ENCODE measurements at regions not wholly inside any gene's neighbourhood (a gene's known extent, or its start where the extent isn't known, plus 50 kb on each side); places are given as distances from the start of the nearest gene placed in this dataset.

GRCh38 chr3:18044971-18045880 lies 302.8 kb upstream of the TBC1D5 start:
- DNase-seq: no peak
- H3K27me3 Mint-ChIP-seq: no peaks in the 10 kb centered on the region
- H3K9me3 Mint-ChIP-seq: peaks cover 2% of the 10 kb centered on the region
- POLR2A ChIA-PET: no interaction called here
- ATAC-seq (ENCODE audit: low read depth): no peak
- H3K36me3 Mint-ChIP-seq: peaks cover 1% of the 10 kb centered on the region
- no peak overlapping the region for H3K27ac Mint-ChIP-seq
- no peak overlapping the region for H3K4me3 Mint-ChIP-seq
- no peaks in the 10 kb centered on the region for H3K4me1 Mint-ChIP-seq

DNA sequence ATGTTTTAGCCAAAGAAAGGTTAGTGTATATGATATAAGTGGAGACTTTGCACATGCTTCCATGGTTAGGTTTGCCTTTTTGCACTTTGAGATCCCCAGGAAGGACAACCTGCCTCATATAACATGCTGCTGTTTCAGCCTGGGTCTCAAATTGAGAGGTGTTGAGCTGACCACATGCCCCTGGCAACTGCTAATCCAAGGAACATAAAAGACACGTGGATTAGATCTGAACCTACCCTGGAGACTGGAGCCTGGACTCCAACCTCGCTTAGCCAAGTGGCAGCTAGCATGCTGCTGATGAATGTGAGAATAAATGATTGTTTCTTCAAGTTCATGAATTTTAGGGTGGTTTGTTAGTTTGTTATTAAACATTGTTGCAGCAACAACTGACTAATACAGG lies 301.8 kb upstream of the TBC1D5 start:
- no peaks in the 10 kb centered on the region for H3K27me3 Mint-ChIP-seq
- peaks cover 2% of the 10 kb centered on the region for H3K9me3 Mint-ChIP-seq
- POLR2A ChIA-PET: no interaction called here
- ATAC-seq (ENCODE audit: low read depth) (no peak), DNase-seq (no peak)
- no peak overlapping the region for H3K27ac Mint-ChIP-seq
- H3K4me1 Mint-ChIP-seq: no peaks in the 10 kb centered on the region
- H3K4me3 Mint-ChIP-seq: no peak overlapping the region
- peaks cover 1% of the 10 kb centered on the region for H3K36me3 Mint-ChIP-seq

DNA sequence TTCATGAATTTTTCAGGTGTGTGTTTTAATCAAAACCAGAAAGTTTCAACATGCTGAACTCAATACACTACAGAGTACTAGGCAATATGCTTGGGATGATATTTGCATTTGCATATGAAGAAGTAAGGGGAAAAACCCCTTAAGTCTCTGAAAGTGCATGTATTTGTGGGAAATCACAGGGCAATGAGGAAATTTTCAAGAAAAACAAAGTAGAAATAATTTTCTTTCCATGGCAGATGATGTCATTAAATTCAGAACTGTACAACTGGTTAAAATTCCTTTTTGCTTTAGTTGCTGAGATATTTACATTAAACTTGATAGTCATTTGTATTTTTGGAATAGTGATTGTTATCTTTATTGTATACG lies 294.0 kb upstream of the TBC1D5 start:
- Mint-ChIP-seq H3K4me3 (no peak overlapping the region), H3K36me3 (peaks cover 1% of the 10 kb centered on the region), H3K27ac (no peak overlapping the region), H3K4me1 (no peaks in the 10 kb centered on the region), H3K9me3 (peaks cover 2% of the 10 kb centered on the region), H3K27me3 (no peaks in the 10 kb centered on the region)
- POLR2A ChIA-PET: no interaction called here
- DNase-seq (no peak), ATAC-seq (ENCODE audit: low read depth) (no peak)

DNA sequence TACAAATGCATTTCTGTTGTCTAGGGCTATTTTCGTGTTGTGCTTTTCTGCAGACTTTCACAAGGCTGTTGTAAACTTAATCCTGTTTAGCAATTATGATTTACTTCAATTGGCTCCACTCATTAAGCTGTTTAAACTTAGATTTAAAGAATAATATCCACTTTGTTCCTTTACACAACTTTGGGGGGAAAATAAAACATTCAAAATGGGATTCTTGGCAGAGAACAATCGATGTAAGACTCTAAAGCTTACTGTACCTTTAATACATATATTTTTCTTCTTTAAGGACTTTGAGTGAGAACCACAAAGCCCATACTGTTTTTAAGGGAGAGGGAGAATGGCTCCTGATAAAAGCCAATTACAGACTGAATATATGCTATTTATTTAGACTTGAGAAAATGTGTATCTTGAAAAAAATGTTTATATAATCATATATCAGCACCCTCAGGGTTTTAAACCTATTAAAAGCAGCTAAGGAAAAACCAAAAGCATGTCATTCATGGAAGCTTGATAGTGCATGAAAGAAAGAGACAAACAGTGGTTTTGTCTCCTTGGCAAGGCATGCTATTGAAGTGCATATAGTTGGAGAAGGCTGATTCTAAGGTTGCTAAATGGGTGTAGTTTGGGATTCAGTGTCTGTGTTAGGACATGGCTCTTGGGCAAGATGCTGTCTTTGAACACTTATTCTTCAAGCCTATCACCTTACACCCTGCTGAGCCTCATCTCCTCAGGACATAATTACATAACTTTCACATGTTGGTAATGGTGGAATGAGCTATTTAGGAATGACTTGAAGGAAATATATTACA lies 293.4 kb upstream of the TBC1D5 start:
- no peak for ATAC-seq (ENCODE audit: low read depth)

GRCh38 chr3:18033581-18034108 lies 291.2 kb upstream of the TBC1D5 start:
- Mint-ChIP-seq H3K36me3 (no peaks in the 10 kb centered on the region), H3K27ac (no peak overlapping the region), H3K9me3 (no peaks in the 10 kb centered on the region), H3K27me3 (peaks cover 2% of the 10 kb centered on the region), H3K4me1 (no peaks in the 10 kb centered on the region), H3K4me3 (no peak overlapping the region)
- ATAC-seq (ENCODE audit: low read depth) (no peak), DNase-seq (no peak)
- POLR2A ChIA-PET: no interaction called here

More for the DNA sequence above, 293.4 kb upstream of the TBC1D5 start:
- DNase-seq: no peak
- H3K27me3 Mint-ChIP-seq: no peaks in the 10 kb centered on the region
- no peak overlapping the region for H3K27ac Mint-ChIP-seq
- POLR2A ChIA-PET: no interaction called here
- no peak overlapping the region for H3K4me3 Mint-ChIP-seq
- peaks cover under 1% of the 10 kb centered on the region for H3K36me3 Mint-ChIP-seq
- peaks cover under 1% of the 10 kb centered on the region for H3K9me3 Mint-ChIP-seq
- H3K4me1 Mint-ChIP-seq: no peaks in the 10 kb centered on the region

DNA sequence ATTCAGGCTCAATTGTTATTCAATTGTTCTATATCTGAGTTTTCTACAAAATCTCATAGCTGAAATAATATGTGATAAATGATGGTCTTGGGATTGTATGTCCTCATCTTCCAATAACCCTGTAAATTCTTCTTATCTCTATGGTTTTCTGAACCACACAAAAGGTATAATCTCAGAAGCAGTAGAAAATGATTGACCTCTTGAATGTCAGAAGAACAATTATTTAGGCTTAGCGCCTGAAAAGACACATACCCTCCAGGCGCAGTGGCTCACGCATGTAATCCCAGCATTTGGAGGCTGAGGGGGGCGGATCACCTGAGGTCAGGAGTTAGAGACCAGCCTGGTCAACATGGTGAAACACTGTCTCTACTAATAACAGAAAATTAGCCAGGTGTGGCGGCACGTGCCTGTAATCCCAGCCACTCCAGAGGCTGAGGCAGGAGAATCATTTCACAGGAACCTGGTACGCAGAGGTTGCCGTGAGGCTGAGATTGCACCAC lies 288.0 kb upstream of the TBC1D5 start:
- H3K4me1 Mint-ChIP-seq: no peaks in the 10 kb centered on the region
- H3K9me3 Mint-ChIP-seq: peaks cover 2% of the 10 kb centered on the region
- H3K27me3 Mint-ChIP-seq: peaks cover 2% of the 10 kb centered on the region
- no peak for DNase-seq
- H3K4me3 Mint-ChIP-seq: no peak overlapping the region
- H3K27ac Mint-ChIP-seq: no peak overlapping the region
- POLR2A ChIA-PET: no interaction called here
- H3K36me3 Mint-ChIP-seq: no peaks in the 10 kb centered on the region
- ATAC-seq (ENCODE audit: low read depth): no peak

DNA sequence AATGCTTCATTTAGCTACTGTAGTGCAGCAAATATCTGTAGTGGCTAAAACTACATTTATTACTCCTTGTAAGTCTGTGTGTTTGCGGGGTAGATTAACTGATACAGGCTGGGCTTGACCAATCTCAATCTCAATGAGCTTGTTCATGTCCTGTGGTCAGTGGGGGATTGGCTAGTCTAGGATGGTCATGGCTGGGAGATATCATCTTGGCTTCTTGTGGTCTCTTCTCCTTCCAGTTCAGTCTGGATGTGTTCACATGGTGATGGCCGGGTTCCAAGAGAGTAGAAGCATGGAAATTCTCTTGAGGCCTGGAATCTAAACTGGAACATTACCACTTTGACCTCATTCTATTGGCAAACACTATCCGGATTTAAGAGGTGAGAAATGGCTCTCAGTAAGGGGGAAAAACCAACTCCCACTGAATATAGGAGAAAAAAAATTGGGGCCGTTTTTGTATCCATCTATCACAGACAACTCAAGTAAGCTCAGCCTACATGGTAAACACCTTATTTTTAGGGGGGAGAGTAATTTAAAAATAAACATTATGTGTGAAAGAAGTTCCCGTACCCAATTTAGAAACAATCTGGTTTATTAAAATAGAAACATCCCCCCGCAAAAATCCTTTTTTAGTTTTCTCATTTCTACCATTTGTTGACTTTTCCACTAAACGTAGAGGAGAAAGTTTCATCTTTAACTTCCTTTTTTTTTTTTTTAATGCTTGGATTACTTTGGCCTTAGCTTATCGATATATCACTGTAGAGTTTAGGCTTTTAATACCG lies 284.9 kb upstream of the TBC1D5 start:
- Mint-ChIP-seq H3K27ac (no peak overlapping the region), H3K4me1 (no peaks in the 10 kb centered on the region), H3K9me3 (peaks cover 2% of the 10 kb centered on the region), H3K4me3 (no peak overlapping the region), H3K36me3 (no peaks in the 10 kb centered on the region), H3K27me3 (peaks cover 5% of the 10 kb centered on the region)
- DNase-seq: no peak
- no peak for ATAC-seq (ENCODE audit: low read depth)
- POLR2A ChIA-PET: no interaction called here

GRCh38 chr3:18024715-18025114 lies 282.3 kb upstream of the TBC1D5 start:
- peaks cover 2% of the 10 kb centered on the region for H3K27me3 Mint-ChIP-seq
- no peaks in the 10 kb centered on the region for H3K4me1 Mint-ChIP-seq
- POLR2A ChIA-PET: no interaction called here
- DNase-seq: no peak
- no peak for ATAC-seq (ENCODE audit: low read depth)
- H3K9me3 Mint-ChIP-seq: peaks cover 2% of the 10 kb centered on the region
- H3K27ac Mint-ChIP-seq: no peak overlapping the region
- no peak overlapping the region for H3K4me3 Mint-ChIP-seq
- no peaks in the 10 kb centered on the region for H3K36me3 Mint-ChIP-seq

- Mint-ChIP-seq H3K4me3 (no peak overlapping the region), H3K9me3 (peaks cover 3% of the 10 kb centered on the region), H3K27ac (no peak overlapping the region), H3K36me3 (no peaks in the 10 kb centered on the region), H3K27me3 (peaks cover 16% of the 10 kb centered on the region), H3K4me1 (no peaks in the 10 kb centered on the region)
- ATAC-seq (ENCODE audit: low read depth) (no peak), DNase-seq (no peak)
- POLR2A ChIA-PET: no interaction called here
Measured at GRCh38 chr3:18019161-18019495, 276.7 kb upstream of the TBC1D5 start.

DNA sequence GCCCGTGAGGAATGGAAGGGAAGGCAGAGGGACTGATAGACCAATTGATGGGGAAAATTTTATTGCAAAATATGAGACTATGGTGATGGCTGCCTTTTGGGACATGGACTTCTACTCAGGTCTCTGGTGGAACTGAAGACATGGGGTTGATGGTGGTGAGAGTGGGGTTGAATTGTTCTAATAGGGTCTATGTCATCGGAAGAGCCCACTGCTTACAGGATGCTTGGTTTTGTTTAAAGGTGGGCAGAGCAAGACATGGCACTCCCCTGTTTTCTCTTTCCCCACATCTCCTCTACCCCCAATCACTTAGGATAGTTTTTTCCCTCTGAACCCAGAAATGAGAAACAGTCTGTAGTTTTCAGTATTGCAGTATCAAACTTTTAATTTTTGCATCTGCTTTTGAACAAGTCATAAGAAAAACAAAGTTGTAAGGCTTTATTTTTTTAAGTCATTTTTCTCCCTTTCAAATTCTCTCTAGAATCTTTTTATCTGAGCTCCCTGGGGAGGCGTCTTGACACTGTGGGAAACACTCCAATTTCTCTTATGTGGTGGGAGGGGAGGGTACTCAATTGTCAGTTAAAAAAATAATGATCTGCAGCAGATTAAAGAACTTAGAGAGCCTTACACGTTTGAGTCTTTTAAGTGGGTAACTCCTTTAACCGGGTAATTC lies 276.2 kb upstream of the TBC1D5 start:
- ATAC-seq (ENCODE audit: low read depth): no peak
- no peak for DNase-seq
- Mint-ChIP-seq H3K27me3 (peaks cover 16% of the 10 kb centered on the region), H3K9me3 (peaks cover 3% of the 10 kb centered on the region), H3K27ac (no peak overlapping the region), H3K4me3 (no peak overlapping the region), H3K4me1 (no peaks in the 10 kb centered on the region), H3K36me3 (no peaks in the 10 kb centered on the region)
- POLR2A ChIA-PET: no interaction called here

DNA sequence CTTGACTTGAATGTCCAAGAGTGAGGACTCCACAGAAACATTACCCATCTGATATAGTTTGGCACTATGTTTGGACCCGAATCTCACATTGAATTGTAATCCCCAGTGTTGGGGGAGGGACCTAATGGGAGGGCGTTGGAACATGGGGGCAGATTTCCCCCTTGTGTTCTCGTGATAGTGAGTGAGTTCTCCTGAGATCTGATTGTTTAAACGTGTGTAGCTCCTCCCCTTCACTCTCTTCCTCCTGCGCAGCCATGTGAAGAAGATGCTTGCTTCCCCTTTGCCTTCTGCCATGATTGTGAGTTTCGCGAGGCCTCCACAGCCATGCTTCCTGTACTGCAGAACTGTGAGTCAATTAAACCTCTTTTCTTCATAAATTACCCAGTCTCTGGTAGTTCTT lies 273.9 kb upstream of the TBC1D5 start:
- peaks cover 2% of the 10 kb centered on the region for H3K4me1 Mint-ChIP-seq
- no peak overlapping the region for H3K27ac Mint-ChIP-seq
- POLR2A ChIA-PET: no interaction called here
- no peaks in the 10 kb centered on the region for H3K36me3 Mint-ChIP-seq
- H3K9me3 Mint-ChIP-seq: peaks cover 3% of the 10 kb centered on the region
- no peak overlapping the region for H3K4me3 Mint-ChIP-seq
- no peak for DNase-seq
- no peak for ATAC-seq (ENCODE audit: low read depth)
- H3K27me3 Mint-ChIP-seq: peaks cover 16% of the 10 kb centered on the region

- POLR2A ChIA-PET: no interaction called here
- DNase-seq: no peak
- H3K4me1 Mint-ChIP-seq: peaks cover 2% of the 10 kb centered on the region
- no peak for ATAC-seq (ENCODE audit: low read depth)
- H3K36me3 Mint-ChIP-seq: no peaks in the 10 kb centered on the region
- no peak overlapping the region for H3K27ac Mint-ChIP-seq
- peaks cover 4% of the 10 kb centered on the region for H3K27me3 Mint-ChIP-seq
- no peak overlapping the region for H3K4me3 Mint-ChIP-seq
- peaks cover 3% of the 10 kb centered on the region for H3K9me3 Mint-ChIP-seq
Measured at GRCh38 chr3:18012933-18013332, 270.5 kb upstream of the TBC1D5 start.

DNA sequence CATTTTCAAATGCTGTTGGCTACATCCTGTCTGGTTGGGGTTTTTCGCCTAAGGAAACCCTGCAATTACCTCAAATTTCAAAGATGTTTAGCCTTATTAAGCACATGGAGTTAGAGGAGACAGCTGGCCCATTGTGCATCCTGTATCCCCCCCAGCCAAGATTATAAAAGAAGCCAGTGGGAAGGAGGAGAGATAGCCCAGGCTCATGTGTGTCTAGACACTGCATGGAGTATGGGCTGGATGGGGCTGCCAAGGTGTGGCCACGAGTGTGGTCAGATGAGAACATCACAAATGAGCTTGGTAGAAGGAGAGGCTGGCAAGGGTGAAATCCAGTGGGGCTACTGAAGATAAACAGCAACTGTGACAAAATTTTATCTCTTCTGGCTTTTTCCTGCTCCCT lies 270.0 kb upstream of the TBC1D5 start:
- H3K4me3 Mint-ChIP-seq: no peak overlapping the region
- peaks cover 2% of the 10 kb centered on the region for H3K27me3 Mint-ChIP-seq
- ATAC-seq (ENCODE audit: low read depth): no peak
- POLR2A ChIA-PET: no interaction called here
- H3K9me3 Mint-ChIP-seq: peaks cover 2% of the 10 kb centered on the region
- no peak for DNase-seq
- peaks cover 2% of the 10 kb centered on the region for H3K4me1 Mint-ChIP-seq
- no peak overlapping the region for H3K27ac Mint-ChIP-seq
- no peaks in the 10 kb centered on the region for H3K36me3 Mint-ChIP-seq

All from activated naive CD8-positive, alpha-beta T cell treated with anti-CD3 and anti-CD28 coated beads, Interleukin-2, amount 10 ng/mL, durations not matched to agents 7 days and 5 days (primary cell).